ENCODE measurements at regions not wholly inside any gene's neighbourhood (a gene's known extent, or its start where the extent isn't known, plus 50 kb on each side); places are given as distances from the start of the nearest gene placed in this dataset.

DNA sequence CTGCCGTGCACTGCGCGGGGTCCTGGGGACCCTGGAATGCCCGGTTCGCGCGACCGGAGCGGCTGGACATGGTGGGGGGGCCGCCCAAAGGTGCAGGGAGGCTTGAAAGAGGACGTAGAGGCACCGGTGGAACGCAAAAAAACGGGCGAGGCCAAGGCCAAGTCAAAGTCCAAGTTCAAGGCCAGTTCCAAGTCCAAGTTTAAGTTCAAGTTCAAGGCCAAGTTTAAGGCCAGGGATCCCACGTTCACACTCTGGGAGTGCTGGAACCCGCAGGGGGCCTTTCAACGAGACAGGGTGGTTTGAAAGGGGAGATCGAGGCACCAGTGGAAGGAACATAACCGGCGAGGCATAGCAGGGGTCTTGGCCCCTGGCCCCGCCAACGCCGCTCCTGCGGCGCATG is 317.6 kb downstream of the ALG10 start:
- Mint-ChIP-seq H3K27ac (ENCODE audit: unreplicated experiment) (no peak overlapping the region), H3K36me3 (ENCODE audit: unreplicated experiment) (no peaks in the 10 kb centered on the region), H3K27me3 (ENCODE audit: unreplicated experiment) (peaks cover 5% of the 10 kb centered on the region), H3K4me3 (ENCODE audit: unreplicated experiment) (no peak overlapping the region), H3K4me1 (ENCODE audit: low read depth, unreplicated experiment) (no peaks in the 10 kb centered on the region), H3K9me3 (ENCODE audit: unreplicated experiment) (peaks cover 4% of the 10 kb centered on the region)
- no peak for DNase-seq
- TF ChIP-seq, protein P1, sequence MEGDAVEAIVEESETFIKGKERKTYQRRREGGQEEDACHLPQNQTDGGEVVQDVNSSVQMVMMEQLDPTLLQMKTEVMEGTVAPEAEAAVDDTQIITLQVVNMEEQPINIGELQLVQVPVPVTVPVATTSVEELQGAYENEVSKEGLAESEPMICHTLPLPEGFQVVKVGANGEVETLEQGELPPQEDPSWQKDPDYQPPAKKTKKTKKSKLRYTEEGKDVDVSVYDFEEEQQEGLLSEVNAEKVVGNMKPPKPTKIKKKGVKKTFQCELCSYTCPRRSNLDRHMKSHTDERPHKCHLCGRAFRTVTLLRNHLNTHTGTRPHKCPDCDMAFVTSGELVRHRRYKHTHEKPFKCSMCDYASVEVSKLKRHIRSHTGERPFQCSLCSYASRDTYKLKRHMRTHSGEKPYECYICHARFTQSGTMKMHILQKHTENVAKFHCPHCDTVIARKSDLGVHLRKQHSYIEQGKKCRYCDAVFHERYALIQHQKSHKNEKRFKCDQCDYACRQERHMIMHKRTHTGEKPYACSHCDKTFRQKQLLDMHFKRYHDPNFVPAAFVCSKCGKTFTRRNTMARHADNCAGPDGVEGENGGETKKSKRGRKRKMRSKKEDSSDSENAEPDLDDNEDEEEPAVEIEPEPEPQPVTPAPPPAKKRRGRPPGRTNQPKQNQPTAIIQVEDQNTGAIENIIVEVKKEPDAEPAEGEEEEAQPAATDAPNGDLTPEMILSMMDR (IDR thresholded peaks at IDR 0.05; ENCODE audit: partially characterized antibody, unreplicated experiment) = no peak

DNA sequence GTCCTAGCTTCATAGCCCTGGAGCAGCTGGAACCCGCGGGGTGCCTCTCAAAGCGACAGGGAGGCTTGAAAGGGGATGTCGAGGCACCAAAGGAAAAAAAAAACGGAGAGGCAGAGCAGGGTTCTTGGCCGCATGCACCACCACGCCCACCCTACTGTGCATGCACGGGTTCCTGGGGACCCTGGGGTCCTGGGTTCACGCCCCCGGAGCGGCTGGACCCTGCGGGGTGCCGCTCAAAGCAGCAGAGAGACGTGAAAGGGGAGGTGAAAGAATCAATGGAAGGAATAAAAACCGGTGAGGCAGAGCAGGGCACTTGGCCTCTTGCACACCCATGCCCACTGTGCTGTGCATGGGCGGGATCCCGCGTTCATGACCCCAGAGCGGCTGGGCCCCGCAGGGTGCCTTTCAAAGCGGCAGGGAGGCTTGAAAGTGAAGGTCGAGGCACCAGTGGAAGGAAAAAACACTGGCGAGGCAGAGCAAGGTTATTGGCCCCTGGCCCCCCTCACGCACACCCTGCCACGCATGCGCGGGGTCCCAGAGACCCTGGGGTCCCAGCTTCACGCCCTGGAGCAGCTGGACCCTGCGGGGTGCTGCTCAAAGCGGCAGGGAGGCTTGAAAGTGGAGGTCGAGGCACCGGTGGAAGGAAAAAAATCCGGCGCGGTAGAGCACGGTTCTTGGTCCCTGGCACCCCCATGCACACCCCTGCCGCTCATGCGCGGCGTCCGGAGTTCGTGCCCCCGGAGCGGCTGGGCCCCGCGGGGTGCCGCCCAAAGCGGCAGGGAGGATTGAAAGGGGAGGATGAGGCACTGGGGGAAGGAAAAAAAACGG is 318.5 kb downstream of the ALG10 start:
- H3K36me3 Mint-ChIP-seq (ENCODE audit: unreplicated experiment) = no peaks in the 10 kb centered on the region
- H3K4me3 Mint-ChIP-seq (ENCODE audit: unreplicated experiment) = no peak overlapping the region
- H3K4me1 Mint-ChIP-seq (ENCODE audit: low read depth, unreplicated experiment) = no peaks in the 10 kb centered on the region
- H3K27ac Mint-ChIP-seq (ENCODE audit: unreplicated experiment) = no peak overlapping the region
- peaks cover 5% of the 10 kb centered on the region for H3K27me3 Mint-ChIP-seq (ENCODE audit: unreplicated experiment)
- peaks cover 4% of the 10 kb centered on the region for H3K9me3 Mint-ChIP-seq (ENCODE audit: unreplicated experiment)
- TF ChIP-seq, protein P1 (IDR thresholded peaks at IDR 0.05; ENCODE audit: partially characterized antibody, unreplicated experiment) = no peak
- DNase-seq = no peak

DNA sequence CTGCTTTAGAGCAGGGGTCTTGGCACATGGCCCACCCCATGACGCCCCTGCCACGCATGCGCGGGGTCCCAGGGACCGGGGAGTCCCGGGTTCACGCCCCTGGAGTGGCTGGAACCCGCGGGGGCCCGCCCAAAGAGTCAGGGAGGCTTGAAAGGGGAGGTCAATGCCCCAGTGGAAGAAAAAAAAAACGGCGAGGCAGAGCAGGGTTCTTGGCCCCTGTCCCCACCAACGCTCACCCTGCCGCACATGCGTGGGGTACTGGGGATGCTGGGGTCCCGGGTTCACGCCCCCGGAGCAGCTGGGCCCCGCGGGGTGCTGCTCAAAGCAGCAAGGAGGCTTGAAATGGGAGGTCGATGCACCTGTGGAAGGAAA is 319.1 kb downstream of the ALG10 start:
- Mint-ChIP-seq H3K9me3 (ENCODE audit: unreplicated experiment) (peaks cover 4% of the 10 kb centered on the region), H3K4me1 (ENCODE audit: low read depth, unreplicated experiment) (no peaks in the 10 kb centered on the region), H3K4me3 (ENCODE audit: unreplicated experiment) (no peak overlapping the region), H3K27me3 (ENCODE audit: unreplicated experiment) (peaks cover 5% of the 10 kb centered on the region), H3K36me3 (ENCODE audit: unreplicated experiment) (no peaks in the 10 kb centered on the region), H3K27ac (ENCODE audit: unreplicated experiment) (no peak overlapping the region)
- no peak for DNase-seq
- TF ChIP-seq, protein P1 (IDR thresholded peaks at IDR 0.05; ENCODE audit: partially characterized antibody, unreplicated experiment) = no peak

DNA sequence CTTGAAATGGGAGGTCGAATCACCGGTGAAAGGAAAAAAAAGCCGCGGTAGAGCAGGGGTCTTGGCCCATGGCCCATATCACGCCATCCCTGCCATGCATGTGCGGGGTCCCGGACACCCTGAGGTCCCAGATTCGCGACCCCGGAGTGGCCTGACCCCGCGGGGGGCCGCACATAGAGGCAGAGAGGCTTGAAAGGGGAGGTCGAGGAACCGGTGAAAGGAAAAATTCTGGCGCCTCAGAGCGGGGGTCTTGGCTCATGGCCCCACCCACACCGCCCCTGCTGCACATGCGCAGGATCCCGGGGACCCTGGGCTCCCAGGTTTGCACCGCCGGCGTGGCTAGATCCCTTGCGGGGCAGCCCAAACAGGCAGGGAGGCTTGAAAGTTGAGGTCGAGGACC is 319.8 kb downstream of the ALG10 start:
- no peak for DNase-seq
- peaks cover 5% of the 10 kb centered on the region for H3K9me3 Mint-ChIP-seq (ENCODE audit: unreplicated experiment)

DNA sequence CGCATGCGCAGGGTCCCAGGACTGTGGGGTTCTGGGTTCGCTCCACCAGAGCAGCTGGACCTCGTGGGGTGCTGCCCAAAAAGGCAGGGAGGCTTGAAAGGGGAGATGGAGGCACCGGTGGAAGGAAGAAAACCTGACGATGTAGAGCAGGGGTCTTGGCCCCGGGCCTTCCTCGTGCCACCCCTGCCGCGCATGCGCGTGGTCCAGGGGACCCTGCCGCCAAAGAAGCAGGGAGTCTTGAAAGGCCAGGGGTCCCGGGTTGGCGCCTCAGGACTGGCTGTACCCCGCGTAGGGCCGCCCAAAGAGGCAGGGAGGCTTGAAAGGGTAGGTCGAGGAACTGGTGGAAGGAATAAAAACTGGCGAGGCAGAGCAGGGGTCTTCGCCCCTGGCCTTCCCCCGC is 321.0 kb downstream of the ALG10 start:
- H3K4me3 Mint-ChIP-seq (ENCODE audit: unreplicated experiment) = no peak overlapping the region
- H3K27ac Mint-ChIP-seq (ENCODE audit: unreplicated experiment) = no peak overlapping the region
- peaks cover 10% of the 10 kb centered on the region for H3K27me3 Mint-ChIP-seq (ENCODE audit: unreplicated experiment)
- no peaks in the 10 kb centered on the region for H3K4me1 Mint-ChIP-seq (ENCODE audit: low read depth, unreplicated experiment)
- TF ChIP-seq, protein P1 (IDR thresholded peaks at IDR 0.05; ENCODE audit: partially characterized antibody, unreplicated experiment) = no peak
- H3K36me3 Mint-ChIP-seq (ENCODE audit: unreplicated experiment) = no peaks in the 10 kb centered on the region
- no peak for DNase-seq
- H3K9me3 Mint-ChIP-seq (ENCODE audit: unreplicated experiment) = peaks cover 8% of the 10 kb centered on the region

More for the DNA sequence above, 319.8 kb downstream of the ALG10 start:
- Mint-ChIP-seq H3K4me1 (ENCODE audit: low read depth, unreplicated experiment) (no peaks in the 10 kb centered on the region), H3K27me3 (ENCODE audit: unreplicated experiment) (peaks cover 8% of the 10 kb centered on the region), H3K4me3 (ENCODE audit: unreplicated experiment) (no peak overlapping the region), H3K36me3 (ENCODE audit: unreplicated experiment) (no peaks in the 10 kb centered on the region), H3K27ac (ENCODE audit: unreplicated experiment) (no peak overlapping the region)
- TF ChIP-seq, protein P1 (IDR thresholded peaks at IDR 0.05; ENCODE audit: partially characterized antibody, unreplicated experiment) = no peak
